ENCODE measurements at regions not wholly inside any gene's neighbourhood (a gene's known extent, or its start where the extent isn't known, plus 50 kb on each side); places are given as distances from the start of the nearest gene placed in this dataset.

DNA sequence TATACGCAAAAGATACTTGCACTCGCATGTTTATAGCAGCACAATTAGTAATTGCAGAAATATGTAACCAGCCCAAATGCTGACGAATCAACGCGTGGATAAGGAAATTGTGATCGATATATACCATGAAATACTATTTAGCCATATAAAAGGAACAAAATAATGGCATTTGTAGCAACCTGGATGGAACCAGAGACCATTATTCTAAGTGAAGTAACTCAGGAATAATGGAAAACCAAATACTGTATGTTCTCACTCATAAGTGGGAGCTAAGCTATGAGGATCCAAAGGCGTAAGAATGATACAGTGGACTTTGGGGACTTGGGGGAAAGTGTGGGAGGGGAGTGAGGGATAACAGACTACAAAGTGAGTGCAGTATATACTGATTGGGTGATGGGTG is 1008.0 kb upstream of the CRIM1 start:
- Histone ChIP-seq H3K36me3 (ENCODE audit: insufficient read depth, low read depth, low read length) (no peaks in the 10 kb centered on the region), H3K9me3 (ENCODE audit: insufficient read depth, low read depth, low read length) (no peaks in the 10 kb centered on the region), H3K4me1 (ENCODE audit: insufficient read depth, low read length) (no peaks in the 10 kb centered on the region), H3K9ac (ENCODE audit: low read depth, low read length) (no peak overlapping the region), H3K27ac (ENCODE audit: low read length) (no peak overlapping the region), H3K4me3 (ENCODE audit: low read length) (no peak overlapping the region), H3K27me3 (ENCODE audit: insufficient read depth, low read length) (no peaks in the 10 kb centered on the region)

DNA sequence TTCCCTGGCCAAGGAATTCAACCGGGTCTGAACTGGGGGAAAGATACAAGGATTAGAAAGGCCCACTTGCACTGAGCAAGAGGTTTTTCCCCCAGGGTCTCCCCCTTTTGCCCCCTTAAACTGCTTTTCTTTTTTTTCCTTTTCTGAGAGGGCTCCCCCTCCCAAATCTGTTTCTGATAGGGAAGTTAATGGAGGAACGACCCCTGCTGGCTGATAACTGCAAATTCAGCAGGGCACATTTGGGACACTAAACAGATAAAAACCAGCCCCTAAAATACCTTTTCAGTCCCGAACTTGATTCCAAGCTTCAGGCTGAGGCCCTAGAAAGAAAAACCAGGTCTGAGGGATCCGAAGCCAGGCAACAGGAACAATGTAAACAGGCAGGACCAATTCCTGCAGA is 1012.4 kb upstream of the CRIM1 start:
- Histone ChIP-seq H3K4me1 (ENCODE audit: insufficient read depth, low read length) (no peaks in the 10 kb centered on the region; the same call in 1 of the 2 replicates), H3K36me3 (ENCODE audit: insufficient read depth, low read depth, low read length) (no peaks in the 10 kb centered on the region), H3K27me3 (ENCODE audit: insufficient read depth, low read length) (no peaks in the 10 kb centered on the region), H3K4me3 (ENCODE audit: low read length) (no peak overlapping the region), H3K9ac (ENCODE audit: low read depth, low read length) (no peak overlapping the region), H3K9me3 (ENCODE audit: insufficient read depth, low read depth, low read length) (no peaks in the 10 kb centered on the region), H3K27ac (ENCODE audit: low read length) (no peak overlapping the region)

DNA sequence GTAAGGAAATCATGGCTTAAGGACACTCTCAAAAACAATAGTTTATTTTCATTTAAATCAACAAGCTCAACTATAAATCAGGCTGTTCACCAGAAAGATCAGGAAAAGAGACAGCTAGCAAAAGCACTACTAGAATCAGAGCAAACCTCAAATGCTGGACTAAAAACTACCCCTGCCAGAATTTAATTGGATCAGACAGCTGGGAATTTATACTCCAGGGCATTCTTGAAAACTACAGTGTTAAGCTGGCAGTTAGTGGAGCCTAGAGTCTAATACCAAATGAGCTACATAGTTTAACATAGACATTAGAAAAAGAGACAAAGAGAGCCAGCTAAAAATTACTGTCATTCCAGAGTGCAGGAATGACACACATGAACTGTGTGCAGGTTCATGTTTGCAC is 1016.4 kb upstream of the CRIM1 start:
- Histone ChIP-seq H3K36me3 (ENCODE audit: insufficient read depth, low read depth, low read length) (no peaks in the 10 kb centered on the region), H3K9ac (ENCODE audit: low read depth, low read length) (no peak overlapping the region), H3K4me3 (ENCODE audit: low read length) (no peak overlapping the region), H3K9me3 (ENCODE audit: insufficient read depth, low read depth, low read length) (no peaks in the 10 kb centered on the region), H3K4me1 (ENCODE audit: insufficient read depth, low read length) (no peaks in the 10 kb centered on the region; the same call in 1 of the 2 replicates), H3K27me3 (ENCODE audit: insufficient read depth, low read length) (no peaks in the 10 kb centered on the region), H3K27ac (ENCODE audit: low read length) (no peak overlapping the region)

DNA sequence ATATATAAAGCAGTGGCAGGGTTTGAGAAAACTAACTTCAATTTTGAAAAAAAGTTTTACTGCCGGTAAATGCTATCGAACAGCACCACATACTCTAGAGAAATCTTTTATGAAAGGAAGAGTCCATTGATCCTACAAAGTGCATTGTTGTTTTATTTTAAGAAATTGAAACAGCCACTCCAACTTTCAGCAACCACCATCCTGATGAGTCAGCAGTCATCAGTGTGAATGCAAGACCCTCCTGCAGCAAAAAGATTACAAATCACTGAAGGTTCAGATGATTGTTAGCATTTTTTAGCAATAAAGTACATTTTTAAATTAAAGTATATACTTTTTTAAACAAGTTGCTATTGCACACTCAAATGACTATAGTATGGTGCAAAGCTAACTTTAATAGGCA is 1017.7 kb upstream of the CRIM1 start:
- Histone ChIP-seq H3K9me3 (ENCODE audit: insufficient read depth, low read depth, low read length) (no peaks in the 10 kb centered on the region), H3K4me1 (ENCODE audit: insufficient read depth, low read length) (no peaks in the 10 kb centered on the region; the same call in 1 of the 2 replicates), H3K4me3 (ENCODE audit: low read length) (no peak overlapping the region), H3K9ac (ENCODE audit: low read depth, low read length) (no peak overlapping the region), H3K27me3 (ENCODE audit: insufficient read depth, low read length) (no peaks in the 10 kb centered on the region), H3K27ac (ENCODE audit: low read length) (no peak overlapping the region), H3K36me3 (ENCODE audit: insufficient read depth, low read depth, low read length) (no peaks in the 10 kb centered on the region)

DNA sequence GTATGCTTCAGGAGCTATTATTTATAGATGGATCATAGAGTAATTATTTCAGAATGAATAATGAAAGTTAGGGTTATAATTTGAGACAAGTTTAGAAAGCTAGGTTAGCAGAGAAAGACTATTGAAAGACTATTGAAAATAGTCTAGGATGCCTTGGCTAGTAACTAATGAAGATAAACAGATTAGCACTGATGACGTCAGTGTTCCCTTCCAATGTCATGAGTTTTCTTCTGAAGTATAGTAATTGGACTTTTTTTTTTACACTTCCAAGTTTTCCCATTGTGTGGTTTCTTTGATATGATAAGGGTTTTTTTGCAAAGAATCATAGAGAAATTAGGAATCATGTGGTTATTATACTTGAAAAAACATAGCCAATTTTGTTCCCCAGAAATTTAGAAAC is 1041.5 kb upstream of the CRIM1 start:
- H3K27ac ChIP-seq (ENCODE audit: low read length), result no peak overlapping the region
- no peaks in the 10 kb centered on the region for H3K36me3 ChIP-seq (ENCODE audit: insufficient read depth, low read depth, low read length)
- H3K4me1 ChIP-seq (ENCODE audit: insufficient read depth, low read length), result no peaks in the 10 kb centered on the region
- no peaks in the 10 kb centered on the region for H3K9me3 ChIP-seq (ENCODE audit: insufficient read depth, low read depth, low read length)
- H3K9ac ChIP-seq (ENCODE audit: low read depth, low read length), result no peak overlapping the region
- no peak overlapping the region for H3K4me3 ChIP-seq (ENCODE audit: low read length)
- no peaks in the 10 kb centered on the region for H3K27me3 ChIP-seq (ENCODE audit: insufficient read depth, low read length)

DNA sequence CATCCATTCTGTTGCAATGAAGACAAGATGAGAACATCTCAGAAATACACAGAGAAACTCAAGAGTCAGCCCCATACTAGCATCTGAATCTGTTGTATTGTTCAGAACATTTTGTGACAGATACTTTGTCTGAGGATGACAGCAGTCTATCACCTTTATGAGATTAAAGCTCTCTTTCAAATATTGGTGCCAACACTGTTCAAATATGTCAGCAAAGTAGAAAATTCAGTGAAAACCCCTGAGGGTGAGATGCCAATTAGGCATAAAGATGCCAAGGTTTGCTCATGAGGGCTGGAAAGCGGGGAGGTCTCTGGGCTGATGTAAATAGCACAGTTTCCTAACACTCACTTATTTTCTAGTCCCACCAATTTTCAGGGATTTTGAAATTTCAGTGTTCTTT is 1054.2 kb upstream of the CRIM1 start:
- no peak overlapping the region for H3K4me3 ChIP-seq (ENCODE audit: low read length)
- H3K9me3 ChIP-seq (ENCODE audit: insufficient read depth, low read depth, low read length), result no peaks in the 10 kb centered on the region
- H3K27ac ChIP-seq (ENCODE audit: low read length), result no peak overlapping the region
- no peaks in the 10 kb centered on the region for H3K36me3 ChIP-seq (ENCODE audit: insufficient read depth, low read depth, low read length)
- H3K9ac ChIP-seq (ENCODE audit: low read depth, low read length), result no peak overlapping the region
- H3K4me1 ChIP-seq (ENCODE audit: insufficient read depth, low read length), result no peaks in the 10 kb centered on the region
- H3K27me3 ChIP-seq (ENCODE audit: insufficient read depth, low read length), result no peaks in the 10 kb centered on the region

DNA sequence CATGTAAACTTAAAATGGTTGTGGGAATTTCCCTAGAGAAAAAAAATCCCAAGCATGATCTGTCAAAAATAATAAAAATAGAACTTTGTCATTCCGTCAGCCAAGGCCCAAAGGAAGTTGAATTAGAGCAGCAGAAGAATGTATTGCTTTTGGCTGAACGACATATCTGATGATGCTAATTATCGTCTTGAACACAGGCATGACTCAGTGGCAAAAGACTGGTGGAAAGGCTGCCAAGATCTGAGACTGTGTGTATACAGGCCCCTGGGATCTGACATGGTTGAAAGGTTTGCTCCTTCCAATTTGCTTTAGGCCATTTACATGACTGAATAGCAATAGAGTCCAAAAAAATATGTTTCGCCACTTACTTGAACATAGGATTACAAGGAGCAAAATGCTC is 1057.1 kb upstream of the CRIM1 start:
- no peak overlapping the region for H3K4me3 ChIP-seq (ENCODE audit: low read length)
- H3K27ac ChIP-seq (ENCODE audit: low read length), result no peak overlapping the region
- no peaks in the 10 kb centered on the region for H3K4me1 ChIP-seq (ENCODE audit: insufficient read depth, low read length)
- no peak overlapping the region for H3K9ac ChIP-seq (ENCODE audit: low read depth, low read length)
- no peaks in the 10 kb centered on the region for H3K27me3 ChIP-seq (ENCODE audit: insufficient read depth, low read length)
- no peaks in the 10 kb centered on the region for H3K9me3 ChIP-seq (ENCODE audit: insufficient read depth, low read depth, low read length)
- H3K36me3 ChIP-seq (ENCODE audit: insufficient read depth, low read depth, low read length), result no peaks in the 10 kb centered on the region

DNA sequence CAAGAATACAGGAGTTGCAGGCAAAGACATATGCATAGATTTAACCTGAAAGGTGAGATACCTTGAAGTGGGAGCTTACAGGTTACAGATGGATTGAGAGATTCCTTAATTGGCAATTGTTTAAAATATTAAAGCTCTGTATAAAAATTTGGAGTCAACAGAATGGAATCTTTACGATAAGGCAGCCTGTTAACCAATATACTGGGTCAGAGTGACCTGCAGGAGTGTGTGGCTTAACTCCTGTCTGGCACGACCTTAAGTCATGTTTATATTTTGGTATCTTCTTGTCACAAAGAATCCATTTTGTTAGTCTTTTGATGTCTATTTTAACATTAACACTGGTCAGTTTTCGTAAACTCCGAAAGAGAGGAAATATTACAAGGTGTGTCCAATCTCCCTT is 1058.2 kb upstream of the CRIM1 start:
- no peaks in the 10 kb centered on the region for H3K36me3 ChIP-seq (ENCODE audit: insufficient read depth, low read depth, low read length)
- no peak overlapping the region for H3K27ac ChIP-seq (ENCODE audit: low read length)
- H3K9ac ChIP-seq (ENCODE audit: low read depth, low read length), result no peak overlapping the region
- H3K4me3 ChIP-seq (ENCODE audit: low read length), result no peak overlapping the region
- no peaks in the 10 kb centered on the region for H3K9me3 ChIP-seq (ENCODE audit: insufficient read depth, low read depth, low read length)
- H3K27me3 ChIP-seq (ENCODE audit: insufficient read depth, low read length), result no peaks in the 10 kb centered on the region
- H3K4me1 ChIP-seq (ENCODE audit: insufficient read depth, low read length), result peaks cover 4% of the 10 kb centered on the region; the same call in 1 of the 2 replicates

DNA sequence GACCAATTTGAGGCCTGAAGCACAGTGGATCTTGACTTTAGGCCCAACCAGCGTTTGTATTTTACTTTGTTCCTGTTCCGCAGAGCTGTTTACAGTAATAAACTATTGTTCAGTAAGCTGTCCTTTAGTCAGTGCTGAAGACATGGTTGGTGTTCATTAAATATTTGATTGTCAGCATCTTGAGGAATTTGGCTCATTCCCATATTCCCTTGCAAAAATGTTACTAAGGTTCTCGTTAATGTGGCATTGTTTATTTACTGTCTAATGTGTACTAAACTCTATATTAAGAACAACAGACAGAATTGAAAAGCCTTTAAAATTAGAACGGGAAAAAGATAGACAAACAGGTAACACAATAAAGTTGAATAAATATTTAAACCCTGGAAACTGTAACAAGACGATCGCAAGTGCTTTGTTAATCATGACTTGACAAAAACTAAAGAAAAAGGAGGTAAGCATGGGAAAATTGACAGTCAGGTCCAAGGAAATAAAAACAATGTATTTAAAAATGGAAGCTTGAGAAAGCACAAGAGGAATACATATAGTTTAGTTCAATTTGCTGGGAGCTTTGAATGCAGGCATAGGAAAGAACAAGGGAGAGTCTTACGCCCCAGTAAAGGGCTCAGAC is 1060.8 kb upstream of the CRIM1 start:
- Histone ChIP-seq H3K27me3 (ENCODE audit: insufficient read depth, low read length) (no peaks in the 10 kb centered on the region), H3K9me3 (ENCODE audit: insufficient read depth, low read depth, low read length) (no peaks in the 10 kb centered on the region), H3K27ac (ENCODE audit: low read length) (no peak overlapping the region), H3K9ac (ENCODE audit: low read depth, low read length) (no peak overlapping the region), H3K36me3 (ENCODE audit: insufficient read depth, low read depth, low read length) (no peaks in the 10 kb centered on the region), H3K4me1 (ENCODE audit: insufficient read depth, low read length) (peaks cover 4% of the 10 kb centered on the region; the same call in 1 of the 2 replicates), H3K4me3 (ENCODE audit: low read length) (no peak overlapping the region)

DNA sequence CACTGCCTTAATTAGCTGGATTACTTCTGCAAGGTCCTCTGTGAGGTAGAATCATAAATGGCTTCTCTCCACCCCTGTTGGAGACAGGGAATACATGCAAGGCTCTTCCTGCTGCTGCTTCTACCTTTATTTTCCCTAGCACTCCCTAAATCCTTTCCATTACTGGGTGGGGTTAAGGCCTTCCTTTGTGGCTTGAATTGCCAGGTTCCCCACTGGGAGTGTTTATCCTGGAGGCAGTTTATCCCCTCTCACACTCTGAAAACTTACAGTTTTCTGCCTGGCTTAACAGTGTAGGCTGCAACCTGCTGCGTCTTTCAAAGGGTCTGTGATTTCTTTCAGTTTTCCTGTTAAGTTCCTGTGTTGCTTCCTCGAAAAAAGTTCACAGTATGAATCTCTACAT is 1062.3 kb upstream of the CRIM1 start:
- H3K27me3 ChIP-seq (ENCODE audit: insufficient read depth, low read length), result no peaks in the 10 kb centered on the region
- H3K36me3 ChIP-seq (ENCODE audit: insufficient read depth, low read depth, low read length), result no peaks in the 10 kb centered on the region
- H3K4me1 ChIP-seq (ENCODE audit: insufficient read depth, low read length), result peaks cover 4% of the 10 kb centered on the region; the same call in 1 of the 2 replicates
- H3K9ac ChIP-seq (ENCODE audit: low read depth, low read length), result no peak overlapping the region
- H3K27ac ChIP-seq (ENCODE audit: low read length), result no peak overlapping the region
- H3K9me3 ChIP-seq (ENCODE audit: insufficient read depth, low read depth, low read length), result no peaks in the 10 kb centered on the region
- H3K4me3 ChIP-seq (ENCODE audit: low read length), result no peak overlapping the region

DNA sequence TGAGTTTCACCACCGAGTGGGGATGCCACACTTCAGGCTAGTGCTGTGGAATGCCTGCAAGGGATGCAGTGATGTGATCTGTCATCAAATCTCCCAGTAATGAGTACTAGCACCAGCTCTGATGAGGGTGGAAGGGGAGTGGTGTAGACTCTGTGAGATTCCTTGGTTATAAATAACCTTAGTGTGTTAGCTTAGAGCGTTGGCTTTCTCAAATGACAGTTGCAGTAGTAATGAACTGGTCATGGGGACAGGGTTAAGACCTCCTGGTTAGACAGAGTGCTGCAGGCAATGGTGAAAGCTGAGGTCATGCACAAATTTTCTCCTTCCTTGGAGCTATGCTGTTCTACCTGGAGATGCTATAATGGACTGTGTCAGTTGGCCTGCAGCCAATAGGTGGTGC is 1063.4 kb upstream of the CRIM1 start:
- no peaks in the 10 kb centered on the region for H3K9me3 ChIP-seq (ENCODE audit: insufficient read depth, low read depth, low read length)
- peaks cover 4% of the 10 kb centered on the region; the same call in 1 of the 2 replicates for H3K4me1 ChIP-seq (ENCODE audit: insufficient read depth, low read length)
- no peaks in the 10 kb centered on the region for H3K27me3 ChIP-seq (ENCODE audit: insufficient read depth, low read length)
- H3K9ac ChIP-seq (ENCODE audit: low read depth, low read length), result no peak overlapping the region
- H3K36me3 ChIP-seq (ENCODE audit: insufficient read depth, low read depth, low read length), result no peaks in the 10 kb centered on the region
- H3K4me3 ChIP-seq (ENCODE audit: low read length), result no peak overlapping the region
- no peak overlapping the region for H3K27ac ChIP-seq (ENCODE audit: low read length)

DNA sequence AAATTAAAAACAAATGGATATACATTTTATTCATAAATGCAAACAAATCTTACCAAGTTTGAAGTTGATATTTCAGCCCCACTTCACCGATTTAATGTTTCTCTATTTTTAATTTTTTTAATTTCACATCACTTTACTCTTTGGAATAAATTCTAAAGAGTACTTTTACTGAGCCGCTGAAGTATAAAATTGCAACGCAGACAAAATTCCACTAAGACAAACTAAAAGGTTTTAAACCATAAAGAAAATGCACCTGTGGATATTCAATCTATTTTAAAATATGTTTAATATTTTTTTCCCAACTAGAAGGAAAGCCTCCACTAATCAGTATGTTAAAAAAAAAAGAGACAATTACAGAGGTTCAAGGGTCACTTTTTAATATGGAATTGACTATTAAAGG is 1073.9 kb upstream of the CRIM1 start:
- H3K9ac ChIP-seq (ENCODE audit: low read depth, low read length), result no peak overlapping the region
- H3K36me3 ChIP-seq (ENCODE audit: insufficient read depth, low read depth, low read length), result no peaks in the 10 kb centered on the region
- no peak overlapping the region for H3K27ac ChIP-seq (ENCODE audit: low read length)
- H3K4me3 ChIP-seq (ENCODE audit: low read length), result no peak overlapping the region
- no peaks in the 10 kb centered on the region for H3K27me3 ChIP-seq (ENCODE audit: insufficient read depth, low read length)
- H3K9me3 ChIP-seq (ENCODE audit: insufficient read depth, low read depth, low read length), result no peaks in the 10 kb centered on the region
- no peaks in the 10 kb centered on the region for H3K4me1 ChIP-seq (ENCODE audit: insufficient read depth, low read length)

All from iPS-20b (cell line).